Aorta (tissue), 5 donors: ENCODE measurements at regions not wholly inside any gene's neighbourhood (a gene's known extent, or its start where the extent isn't known, plus 50 kb on each side); places are given as distances from the start of the nearest gene placed in this dataset.
"Not testable (repeated sequence)": the region's sequence is repeated elsewhere in the genome, so short reads cannot be mapped to it uniquely, and the experiment has no call there.

Experiments
- ATAC-seq: fragments of 200-7000 bp; cut with Tn5 transposase; one replicate; pipeline ENCODE4 v1.9.1; 2022; ENCODE audit warnings: moderate library complexity; ENCODE audit not compliant: low FRiP score
- DNase-seq, 2 donors: peaks; one replicate each; pipeline ENCODE4 v3.0.0-alpha.2; 2020
- H3K27ac ChIP-seq, 2 donors: one replicate each; pipeline ENCODE4 v1.5.1; 2013; ENCODE audit warnings: low read length in 2 of 2, mild to moderate bottlenecking in 2 of 2, moderate library complexity in 2 of 2, control low read depth in 1 of 2, inconsistent platforms in 1 of 2, low read depth in 1 of 2
- H3K27me3 ChIP-seq, 2 donors: one replicate each; pipeline ENCODE4 v1.6.1; 2013; ENCODE audit warnings: control low read depth in 1 of 2, low read length in 1 of 2, mild to moderate bottlenecking in 1 of 2, moderate library complexity in 1 of 2; ENCODE audit not compliant: insufficient read depth in 2 of 2, control insufficient read depth in 1 of 2
- H3K36me3 ChIP-seq, 2 donors: one replicate each; pipeline ENCODE4 v1.6.1; 2013; ENCODE audit warnings: control low read depth in 1 of 2, low read length in 1 of 2, mild to moderate bottlenecking in 1 of 2; ENCODE audit not compliant: insufficient read depth in 2 of 2, control insufficient read depth in 1 of 2
- H3K4me1 ChIP-seq, 2 donors: one replicate each; pipeline ENCODE4 v1.6.1; 2013; ENCODE audit warnings: low read length in 2 of 2, control low read depth in 1 of 2, mild to moderate bottlenecking in 1 of 2, moderate library complexity in 1 of 2; ENCODE audit not compliant: insufficient read depth in 2 of 2, control insufficient read depth in 1 of 2
- H3K4me3 ChIP-seq, 2 donors: one replicate each; pipeline ENCODE4 v1.5.1; 2013; ENCODE audit warnings: low read length in 2 of 2, control low read depth in 1 of 2, mild to moderate bottlenecking in 1 of 2
- H3K9me3 ChIP-seq: one replicate; pipeline ENCODE4 v1.6.1; 2013; ENCODE audit warnings: mild to moderate bottlenecking, low read length; ENCODE audit not compliant: control insufficient read depth
- WGBS, 2 donors: extraction: QIAGEN DNeasy Blood & Tissue Kit; methylation state at CpG; one replicate each; pipeline ENCODE4 v1.1.7; 2013; 5-methylcytosine and 5-hydroxymethylcytosine counted together
- intact Hi-C, 2 donors: fragments of 100-400 bp; cut with DNase I; formaldehyde crosslinking; loops; one replicate each; pipeline versions ENCODE4 v1.14.2 to v1.15.0; 2022
- donor health status: healthy with polysubstance abuse.
- donor health status: Bipolar disorder and iron deficiency.
- donor health status: DM: no; HTN: no; CAD: no.
- donor health status: DM: no; HTN: no; CAD: no.
- donor health status: DM: yes; HTN: yes; CAD: no.

DNA sequence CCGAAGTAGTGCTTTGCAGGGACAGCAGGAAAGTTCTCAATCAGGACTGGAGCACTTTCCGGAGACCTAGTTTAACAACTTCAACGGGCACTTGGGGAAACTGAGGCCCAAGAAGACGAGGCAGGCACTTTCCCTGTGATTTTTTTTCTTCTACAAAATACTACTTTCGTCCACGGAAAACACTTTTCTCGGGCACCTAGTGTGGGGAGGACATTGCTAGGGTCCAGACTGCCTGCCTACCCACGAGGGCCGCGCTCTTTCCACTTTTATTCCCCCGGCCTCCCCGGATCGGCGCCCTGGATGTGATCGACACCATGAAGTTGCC lies 125.4 kb upstream of the CXorf66 start:
- DNase-seq (no peak), ATAC-seq (no peak)
- H3K27ac ChIP-seq = no peak overlapping the region
- peak overlapping the region; percentile 15 to 65 for H3K4me3 ChIP-seq
- H3K4me1 ChIP-seq = no peaks in the 10 kb centered on the region
- 7 to 34% methylated on average over 15 of the region's 15 CpGs for WGBS, 2 donors
- no peaks in the 10 kb centered on the region for H3K27me3 ChIP-seq
- no peaks in the 10 kb centered on the region for H3K36me3 ChIP-seq
- intact Hi-C loops = no loop called here
- no peaks in the 10 kb centered on the region for H3K9me3 ChIP-seq

DNA sequence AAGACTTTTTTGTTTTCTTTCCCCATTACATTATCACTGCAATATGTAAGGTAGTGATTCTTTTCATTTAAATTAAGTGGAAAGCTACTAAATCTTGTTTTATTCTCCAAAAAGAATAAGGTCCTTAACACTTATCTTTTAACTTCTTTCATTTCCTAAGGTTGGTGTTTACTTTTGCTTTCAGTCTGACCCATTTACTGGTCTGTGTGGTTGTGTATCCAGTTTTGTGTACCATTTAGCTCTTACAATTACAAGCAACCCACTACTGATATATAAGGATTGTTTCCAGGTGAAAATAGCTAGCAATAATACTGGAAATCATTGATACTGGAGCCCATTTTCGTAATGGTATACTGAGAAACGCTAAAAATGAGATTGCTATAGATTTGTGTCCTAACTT lies 123.1 kb upstream of the CXorf66 start:
- intact Hi-C loops = no loop called here
- ATAC-seq (no peak), DNase-seq (no peak)
- no peaks in the 10 kb centered on the region for H3K4me1 ChIP-seq
- H3K27me3 ChIP-seq = no peaks in the 10 kb centered on the region
- H3K4me3 ChIP-seq = no peak overlapping the region
- H3K36me3 ChIP-seq = no peaks in the 10 kb centered on the region
- no peaks in the 10 kb centered on the region for H3K9me3 ChIP-seq
- WGBS, 2 donors = 66 to 90% methylated on average over 2 of the region's 2 CpGs
- no peak overlapping the region for H3K27ac ChIP-seq

DNA sequence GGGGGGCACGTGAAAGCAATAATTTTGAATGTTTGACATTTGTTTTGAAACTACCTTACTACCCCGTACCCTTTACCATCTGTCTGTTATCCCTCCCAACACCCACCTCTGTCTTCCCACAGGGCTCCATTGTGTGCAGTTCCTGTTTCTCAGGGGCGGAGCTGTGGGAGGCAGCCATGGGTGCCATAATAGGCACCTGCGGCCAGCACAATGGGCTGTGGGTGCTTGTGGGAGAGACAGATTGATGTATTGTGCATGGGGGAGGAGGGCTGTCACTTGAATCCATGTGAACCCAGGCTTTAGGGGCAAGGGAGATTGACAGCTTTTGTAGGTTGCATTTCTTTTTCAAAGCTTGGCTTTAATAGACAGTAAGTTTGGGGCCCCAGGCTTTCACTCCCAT lies 122.6 kb upstream of the CXorf66 start:
- H3K27ac ChIP-seq = no peak overlapping the region
- H3K36me3 ChIP-seq = no peaks in the 10 kb centered on the region
- intact Hi-C loops = no loop called here
- H3K9me3 ChIP-seq = no peaks in the 10 kb centered on the region
- ATAC-seq (no peak), DNase-seq (no peak)
- no peaks in the 10 kb centered on the region for H3K27me3 ChIP-seq
- WGBS, 2 donors = 44 to 48% methylated on average over 4 of the region's 4 CpGs
- no peaks in the 10 kb centered on the region for H3K4me1 ChIP-seq
- H3K4me3 ChIP-seq = no peak overlapping the region

DNA sequence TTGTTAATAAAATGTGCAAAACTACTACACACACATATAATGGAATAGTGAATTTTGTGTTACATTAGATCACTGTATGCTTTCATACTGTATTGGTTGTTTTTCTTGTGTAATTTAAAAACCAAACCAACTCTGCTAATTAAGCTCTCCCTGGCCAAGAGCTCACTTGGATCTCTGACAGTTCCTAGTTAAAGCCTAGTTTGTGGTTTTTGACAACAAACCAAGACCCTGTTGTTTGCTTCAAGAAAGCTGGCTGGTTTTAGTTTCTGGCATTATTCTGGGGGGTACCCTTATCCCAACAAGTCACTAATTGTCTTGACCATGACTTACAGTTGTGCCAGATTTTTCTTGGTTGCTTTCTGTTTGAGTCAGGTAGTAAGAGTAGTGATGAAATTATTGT lies 121.4 kb upstream of the CXorf66 start:
- intact Hi-C loops = no loop called here
- H3K36me3 ChIP-seq = no peaks in the 10 kb centered on the region
- H3K9me3 ChIP-seq = no peaks in the 10 kb centered on the region
- no peak overlapping the region for H3K4me3 ChIP-seq
- ATAC-seq = no peak
- H3K4me1 ChIP-seq = no peaks in the 10 kb centered on the region
- H3K27me3 ChIP-seq = no peaks in the 10 kb centered on the region
- no peak overlapping the region for H3K27ac ChIP-seq
- no peak for DNase-seq

DNA sequence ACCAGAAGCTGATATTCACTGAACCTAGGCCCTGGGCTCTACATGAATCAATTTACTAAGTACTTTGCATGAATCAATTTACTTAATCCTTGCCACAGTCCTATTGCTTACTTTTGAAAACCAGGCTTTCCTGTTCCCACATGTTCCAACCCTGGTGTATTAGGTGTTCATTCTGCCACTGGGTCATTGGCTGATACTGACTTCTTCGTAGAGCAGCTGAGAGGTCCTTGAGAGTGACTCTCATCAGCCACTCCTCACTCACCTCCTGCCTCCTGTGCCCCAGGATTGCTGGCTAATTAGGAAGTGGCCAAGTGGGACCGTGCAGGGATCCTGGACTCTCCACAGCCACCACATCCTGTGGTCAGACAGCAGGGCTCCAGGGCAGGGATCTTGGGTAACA lies 109.5 kb upstream of the CXorf66 start:
- H3K27ac ChIP-seq, H3K4me3 ChIP-seq, H3K27me3 ChIP-seq, DNase-seq, H3K9me3 ChIP-seq, ATAC-seq, H3K4me1 ChIP-seq, H3K36me3 ChIP-seq, intact Hi-C loops: not testable (repeated sequence)
- WGBS, 2 donors = no CpG with 5 or more reads among the region's 2 CpGs

DNA sequence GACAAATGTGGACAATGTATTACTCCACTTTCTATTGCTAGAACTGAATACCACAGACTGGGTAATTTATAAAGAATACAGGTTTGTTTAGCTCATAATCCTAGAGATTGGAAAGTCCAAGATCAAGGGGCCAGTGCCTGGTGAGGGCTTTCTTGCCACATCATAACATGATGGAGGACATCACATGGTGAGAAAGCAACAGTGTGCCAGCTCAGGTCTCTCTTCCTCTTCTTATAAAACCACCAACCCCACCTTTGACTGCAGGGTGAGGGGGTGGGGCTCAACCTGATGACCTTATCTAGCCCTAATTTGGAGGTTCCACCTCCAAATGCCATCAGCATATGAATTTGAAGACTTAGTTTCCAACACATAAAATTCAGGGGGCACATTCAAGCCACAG lies 105.7 kb upstream of the CXorf66 start:
- DNase-seq = no peak
- H3K27ac ChIP-seq = no peak overlapping the region
- no peak overlapping the region for H3K4me3 ChIP-seq
- no peaks in the 10 kb centered on the region for H3K4me1 ChIP-seq
- H3K36me3 ChIP-seq = no peaks in the 10 kb centered on the region
- intact Hi-C loops = no loop called here
- H3K9me3 ChIP-seq = no peaks in the 10 kb centered on the region
- no peaks in the 10 kb centered on the region for H3K27me3 ChIP-seq
- ATAC-seq = no peak

DNA sequence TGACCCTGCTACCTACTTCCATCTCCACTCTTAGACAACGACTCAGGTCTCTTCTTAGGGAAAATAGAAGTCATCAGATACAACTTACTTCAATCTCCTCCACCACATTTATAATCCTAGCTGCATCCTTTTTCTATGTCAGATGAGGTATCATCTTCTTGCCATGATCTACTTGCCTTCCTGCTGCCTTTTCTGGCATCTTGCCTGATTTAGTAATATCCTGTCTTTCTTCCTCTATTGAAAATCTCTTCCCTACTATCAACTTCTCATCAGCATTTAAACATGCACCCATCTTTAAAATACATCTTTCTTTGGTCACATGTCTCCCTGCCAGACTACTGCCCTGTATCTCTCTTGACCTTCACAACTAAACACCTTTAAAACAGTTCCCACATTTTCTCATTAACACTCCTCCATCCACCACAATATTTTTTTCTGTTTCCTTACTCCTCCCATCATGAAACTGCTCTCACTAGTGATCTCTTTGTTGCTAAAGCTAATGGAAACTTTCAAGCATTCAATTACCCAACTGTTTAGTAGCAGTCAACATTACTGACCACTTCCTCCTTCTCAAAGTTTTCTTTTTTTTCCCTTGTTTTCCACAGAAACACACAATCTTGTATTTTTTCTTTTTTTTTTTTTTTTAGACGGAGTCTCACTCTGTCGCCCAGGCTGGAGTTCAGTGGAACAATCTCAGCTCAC lies 100.8 kb upstream of the CXorf66 start:
- 75 to 79% methylated on average over 3 of the region's 3 CpGs for WGBS, 2 donors
- H3K9me3 ChIP-seq = no peaks in the 10 kb centered on the region
- ATAC-seq (no peak), DNase-seq (no peak)
- intact Hi-C loops = loop anchor here in 1 of 2 donors (10.0 kb wide), 1 partner anchor 599 kb away; no protein-coding TSS in a partner anchor
- no peaks in the 10 kb centered on the region for H3K4me1 ChIP-seq
- no peak overlapping the region for H3K4me3 ChIP-seq
- H3K27me3 ChIP-seq = no peaks in the 10 kb centered on the region
- H3K36me3 ChIP-seq = no peaks in the 10 kb centered on the region
- no peak overlapping the region for H3K27ac ChIP-seq

DNA sequence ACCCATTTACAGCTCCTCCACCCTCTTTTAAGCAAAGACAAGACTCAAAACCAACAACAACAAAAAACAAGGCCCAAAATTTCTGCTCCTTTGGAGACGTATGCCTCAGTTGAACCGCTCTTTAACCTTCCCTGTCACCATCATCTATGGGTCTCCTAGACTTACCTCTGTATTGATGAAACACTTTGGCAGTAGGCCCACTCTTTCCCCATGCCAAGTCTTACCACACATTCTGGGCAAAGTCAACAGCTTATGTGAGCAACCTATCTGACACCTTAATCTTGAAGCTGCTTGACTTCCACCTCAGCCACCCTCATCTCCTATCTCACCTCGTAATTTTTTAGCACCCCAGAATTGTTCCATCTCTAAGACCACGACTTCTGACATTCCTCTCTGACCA lies 99.7 kb upstream of the CXorf66 start:
- Histone ChIP-seq H3K4me3 (no peak overlapping the region), H3K4me1 (no peaks in the 10 kb centered on the region), H3K9me3 (no peaks in the 10 kb centered on the region), H3K36me3 (no peaks in the 10 kb centered on the region), H3K27ac (no peak overlapping the region), H3K27me3 (no peaks in the 10 kb centered on the region)
- WGBS, 2 donors = 31 to 54% methylated on average over 4 of the region's 4 CpGs
- DNase-seq (no peak), ATAC-seq (no peak)
- intact Hi-C loops = loop anchor here in 1 of 2 donors (10.0 kb wide), 1 partner anchor 600 kb away; no protein-coding TSS in a partner anchor

DNA sequence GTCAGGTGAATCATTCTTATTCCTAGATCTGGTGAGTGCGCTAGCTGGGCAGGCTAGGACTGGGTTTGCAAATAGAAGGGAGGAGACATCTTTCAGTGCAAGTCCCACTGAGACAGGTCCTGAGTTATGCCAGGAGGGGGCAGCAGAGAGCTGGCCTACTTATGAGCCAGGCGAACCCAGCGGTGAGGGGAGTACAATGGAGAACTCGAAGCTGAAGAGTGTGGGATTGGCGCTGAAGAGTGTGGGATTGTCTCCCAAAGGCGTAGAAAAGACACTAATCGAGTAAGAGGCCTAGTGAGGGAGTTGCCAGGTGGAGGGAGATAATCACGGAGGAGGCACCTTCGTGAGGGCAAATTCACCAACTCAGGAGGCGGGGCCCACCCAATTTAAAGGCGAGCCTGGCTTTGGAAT lies 91.7 kb upstream of the CXorf66 start:
- peak; percentile 76 to 89 for DNase-seq
- Histone ChIP-seq H3K4me1 (no peaks in the 10 kb centered on the region), H3K27me3 (no peaks in the 10 kb centered on the region), H3K4me3 (no peak overlapping the region), H3K36me3 (no peaks in the 10 kb centered on the region), H3K9me3 (no peaks in the 10 kb centered on the region), H3K27ac (no peak overlapping the region)
- peak; percentile 80 for ATAC-seq
- intact Hi-C loops = loop anchor here (2.0 to 5.0 kb wide), 3 partner anchors 85 to 605 kb away; no protein-coding TSS in a partner anchor
- WGBS, 2 donors = 21 to 24% methylated on average over 11 of the region's 11 CpGs
